H1 (cell line): ENCODE measurements at regions not wholly inside any gene's neighbourhood (a gene's known extent, or its start where the extent isn't known, plus 50 kb on each side); places are given as distances from the start of the nearest gene placed in this dataset.

Experiments
- CTCF ChIA-PET: fragments of 300-600 bp; sonication (Branson Sonifier 250); formaldehyde crosslinking; loops from one replicate; lab custom pipeline; 2021; ENCODE audit not compliant: partially characterized antibody; lab: Charles Lee
- POLR2A ChIA-PET: fragments of 300-600 bp; sonication (Branson Sonifier 250); formaldehyde crosslinking; loops from one replicate; lab custom pipeline; 2021; ENCODE audit warnings: inconsistent platforms; ENCODE audit not compliant: partially characterized antibody; lab: Charles Lee
- DNase-seq, 2 experiments: peaks; one replicate each; pipeline versions ENCODE4 v3.0.0 to v3.0.0-alpha.2; 2010 to 2022; ENCODE audit warnings: low spot score in 2 of 2, low read depth in 1 of 2, mixed read lengths in 1 of 2
- FAIRE-seq: peaks from 2 replicates; lab custom pipeline; 2011; peaks lifted over from hg19 to GRCh38; lab: Jason Lieb, UNC
- H2AFZ ChIP-seq: 2 replicates; pipeline ENCODE4 v1.8.1; 2012; ENCODE audit warnings: low read length, inconsistent platforms
- H2AK5ac ChIP-seq: 2 replicates; pipeline ENCODE4 v1.6.1; 2013; ENCODE audit warnings: low read depth, low read length
- H2BK120ac ChIP-seq: replicated peaks from 2 replicates; pipeline ENCODE3; 2013; ENCODE audit warnings: low read depth, low read length, inconsistent platforms
- H2BK12ac ChIP-seq: 2 replicates; pipeline ENCODE4 v1.6.1; 2013; ENCODE audit warnings: low read depth, low read length
- H2BK15ac ChIP-seq: 2 replicates; pipeline ENCODE4 v1.6.1; 2013; ENCODE audit warnings: low read length
- H2BK20ac ChIP-seq: 2 replicates; pipeline ENCODE4 v1.6.1; 2013; ENCODE audit warnings: low read length
- H2BK5ac ChIP-seq: 2 replicates; pipeline ENCODE4 v1.6.1; 2013; ENCODE audit warnings: low read depth, low read length
- H3K14ac ChIP-seq: 2 replicates; pipeline ENCODE4 v1.6.1; 2013; ENCODE audit warnings: inconsistent platforms; ENCODE audit not compliant: insufficient read length
- H3K18ac ChIP-seq: 2 replicates; pipeline ENCODE4 v1.6.1; 2013; ENCODE audit warnings: low read length; ENCODE audit errors: extremely low read depth
- H3K23ac ChIP-seq: 2 replicates; pipeline ENCODE4 v1.6.1; 2013; ENCODE audit warnings: inconsistent platforms; ENCODE audit not compliant: insufficient read length
- H3K23me2 ChIP-seq: 2 replicates; pipeline ENCODE4 v1.6.1; 2013; ENCODE audit warnings: low read depth, low read length
- H3K27ac ChIP-seq: 2 replicates; pipeline ENCODE4 v1.6.1; 2011; ENCODE audit warnings: low read depth, low read length, inconsistent platforms
- H3K27me3 ChIP-seq, 4 experiments: replicated peaks in 1 of 4; 1 replicate in 1 of 4; 2 replicates in 3 of 4; pipeline versions ENCODE4 v1.6.1 to v1.8.1; 2011 to 2013; ENCODE audit warnings: low read length in 3 of 4, mild to moderate bottlenecking in 3 of 4, inconsistent platforms in 2 of 4, mixed read lengths in 2 of 4, moderate library complexity in 1 of 4; ENCODE audit not compliant: control insufficient read depth in 3 of 4, insufficient read depth in 3 of 4; ENCODE audit errors: extremely low read depth in 1 of 4
- H3K36me3 ChIP-seq, 4 experiments: 2 replicates each; pipeline versions ENCODE4 v1.6.1 to v1.8.1; 2011 to 2013; ENCODE audit warnings: mild to moderate bottlenecking in 4 of 4, low read length in 3 of 4, moderate library complexity in 2 of 4, control low read depth in 1 of 4, inconsistent platforms in 1 of 4; ENCODE audit not compliant: insufficient read depth in 4 of 4, control insufficient read depth in 2 of 4
- H3K4ac ChIP-seq: replicated peaks from 2 replicates; pipeline ENCODE3; 2013; ENCODE audit warnings: low read length, low read depth, mixed read lengths, inconsistent platforms; ENCODE audit not compliant: insufficient read length
- H3K4me1 ChIP-seq, 4 experiments: replicated peaks in 1 of 4; 1 replicate in 1 of 4; 2 replicates in 3 of 4; pipeline versions ENCODE4 v1.6.1 to v1.8.1; 2011 to 2013; ENCODE audit warnings: low read length in 3 of 4, inconsistent platforms in 2 of 4, mixed read lengths in 1 of 4; ENCODE audit not compliant: insufficient read depth in 4 of 4, control insufficient read depth in 3 of 4
- H3K4me2 ChIP-seq, 2 experiments: 2 replicates each; pipeline versions ENCODE4 v1.6.1 to v1.8.1; 2011 to 2013; ENCODE audit warnings: low read depth in 2 of 2, low read length in 2 of 2, control low read depth in 1 of 2, inconsistent platforms in 1 of 2, mild to moderate bottlenecking in 1 of 2; ENCODE audit not compliant: insufficient read depth in 1 of 2
- H3K4me3 ChIP-seq, 4 experiments: fragments of 200-600, 300-600 bp in 1 of 4; sonication (generic), shearing (Covaris generic), sonication (Bioruptor Twin) in 1 of 4; 2 replicates each; pipeline versions ENCODE4 v1.5.1 to v1.8.1; 2011 to 2016; ENCODE audit warnings: low read length in 4 of 4, low read depth in 3 of 4, control low read depth in 2 of 4, inconsistent platforms in 2 of 4, mild to moderate bottlenecking in 2 of 4, mixed read lengths in 1 of 4, moderate library complexity in 1 of 4; ENCODE audit not compliant: insufficient read depth in 2 of 4; ENCODE audit errors: extremely low read depth in 1 of 4
- H3K56ac ChIP-seq: replicated peaks from 2 replicates; pipeline ENCODE3; 2013; ENCODE audit warnings: low read depth, mild to moderate bottlenecking, mixed read lengths, low read length, inconsistent platforms; ENCODE audit not compliant: insufficient read length
- H3K79me1 ChIP-seq: 2 replicates; pipeline ENCODE4 v1.6.1; 2013; ENCODE audit warnings: low read depth, low read length, control low read depth
- H3K79me2 ChIP-seq, 2 experiments: 2 replicates each; pipeline versions ENCODE4 v1.6.1 to v1.8.1; 2012 to 2013; ENCODE audit warnings: low read length in 2 of 2, mild to moderate bottlenecking in 2 of 2, inconsistent platforms in 1 of 2; ENCODE audit not compliant: insufficient read depth in 2 of 2, control insufficient read depth in 1 of 2
- H3K9ac ChIP-seq, 4 experiments: replicated peaks in 1 of 4; 1 replicate in 1 of 4; 2 replicates in 3 of 4; pipeline versions ENCODE4 v1.6.1 to v1.8.1; 2011 to 2013; ENCODE audit warnings: low read depth in 3 of 4, low read length in 3 of 4, control low read depth in 2 of 4, mild to moderate bottlenecking in 2 of 4, moderate library complexity in 2 of 4, inconsistent platforms in 1 of 4; ENCODE audit errors: extremely low read depth in 1 of 4
- H3K9me3 ChIP-seq, 2 experiments: 2 replicates each; pipeline versions ENCODE4 v1.6.1 to v1.8.1; 2012 to 2013; ENCODE audit warnings: mild to moderate bottlenecking in 2 of 2, moderate library complexity in 2 of 2, control low read depth in 1 of 2, inconsistent platforms in 1 of 2, low read depth in 1 of 2, low read length in 1 of 2, mixed read lengths in 1 of 2; ENCODE audit not compliant: insufficient read depth in 2 of 2
- H4K20me1 ChIP-seq, 2 experiments: replicated peaks in 1 of 2; 2 replicates each; pipeline versions ENCODE3 to v1.8.1; 2011 to 2013; ENCODE audit warnings: inconsistent platforms in 2 of 2, low read length in 2 of 2, mild to moderate bottlenecking in 1 of 2; ENCODE audit not compliant: insufficient read depth in 2 of 2, control insufficient read depth in 1 of 2
- H4K5ac ChIP-seq: 2 replicates; pipeline ENCODE4 v1.6.1; 2013; ENCODE audit warnings: low read length, low read depth, mixed read lengths, inconsistent platforms; ENCODE audit not compliant: insufficient read length
- H4K8ac ChIP-seq: 2 replicates; pipeline ENCODE4 v1.8.0; 2013; ENCODE audit warnings: mild to moderate bottlenecking, moderate library complexity, low read length, inconsistent platforms; ENCODE audit not compliant: insufficient read depth; ENCODE audit errors: extremely low read depth
- H4K91ac ChIP-seq: replicated peaks from 2 replicates; pipeline ENCODE3; 2013; ENCODE audit warnings: low read length, mixed read lengths, inconsistent platforms; ENCODE audit not compliant: insufficient read length
- CHD2 ChIP-seq: IDR thresholded peaks from 2 replicates; pipeline ENCODE4 v1.6.1; 2012; ENCODE audit warnings: low read length, improper control_type of control experiment
- CREB1 ChIP-seq: IDR thresholded peaks from 2 replicates; pipeline ENCODE4 v1.6.1; 2012; ENCODE audit warnings: inconsistent platforms
- HDAC6 ChIP-seq: IDR thresholded peaks from one replicate; pipeline ENCODE4 v1.7.1; 2012; ENCODE audit warnings: low read depth, mild to moderate bottlenecking, inconsistent platforms, low read length, moderate library complexity
- KDM4A ChIP-seq: IDR thresholded peaks from one replicate; pipeline ENCODE4 v1.7.1; 2012; ENCODE audit warnings: low read depth, mild to moderate bottlenecking, moderate library complexity, low read length, inconsistent platforms; ENCODE audit not compliant: severe bottlenecking
- MAFK ChIP-seq: IDR thresholded peaks from 2 replicates; pipeline ENCODE4 v1.6.1; 2012; ENCODE audit warnings: low read depth, mild to moderate bottlenecking, improper control_type of control experiment, low read length
- POU5F1 ChIP-seq: IDR thresholded peaks from 2 replicates; pipeline ENCODE4 v1.6.1; 2011; ENCODE audit warnings: low read depth, mild to moderate bottlenecking, low read length, moderate library complexity
- SP2 ChIP-seq: IDR thresholded peaks from 2 replicates; pipeline ENCODE4 v1.6.1; 2012; ENCODE audit warnings: mild to moderate bottlenecking, low read length, inconsistent platforms
- USF2 ChIP-seq: IDR thresholded peaks from 2 replicates; pipeline ENCODE4 v1.6.1; 2011; ENCODE audit warnings: low read length, improper control_type of control experiment
- WGBS, 2 experiments: shearing (Covaris generic) in 1 of 2; methylation state at CpG; one replicate each; pipeline versions ENCODE4 v1.1.6 to v1.1.7; 2013 to 2015; ENCODE audit warnings: low lambda C conversion rate in 2 of 2, mixed read lengths in 2 of 2, inconsistent platforms in 1 of 2, low coverage in 1 of 2, missing lambda C conversion rate in 1 of 2; ENCODE audit not compliant: insufficient replicate concordance in 2 of 2, insufficient coverage in 1 of 2, insufficient read length in 1 of 2; ENCODE audit errors: extremely low coverage in 1 of 2, missing lambda C conversion rate in 1 of 2; 5-methylcytosine and 5-hydroxymethylcytosine counted together

GRCh38 chr1:208975456-208975855, 608.1 kb upstream of the CAMK1G start:
- Histone ChIP-seq H4K5ac (no peak overlapping the region), H3K27ac (no peak overlapping the region), H3K23ac (no peak overlapping the region), H2BK120ac (no peak overlapping the region), H3K4me3 (no peak overlapping the region), H3K27me3 (no peaks in the 10 kb centered on the region), H3K14ac (no peak overlapping the region), H2AFZ (no peak overlapping the region), H2BK5ac (no peak overlapping the region), H3K79me2 (no peaks in the 10 kb centered on the region), H3K9ac (no peak overlapping the region), H3K18ac (no peak overlapping the region), H4K8ac (no peak overlapping the region), H2BK12ac (no peak overlapping the region), H3K4me2 (no peak overlapping the region), H3K4ac (no peak overlapping the region), H3K23me2 (no peaks in the 10 kb centered on the region), H2BK15ac (no peak overlapping the region), H2AK5ac (no peak overlapping the region), H3K56ac (no peak overlapping the region), H3K9me3 (no peaks in the 10 kb centered on the region), H3K4me1 (no peaks in the 10 kb centered on the region), H4K91ac (no peak overlapping the region), H2BK20ac (no peak overlapping the region), H3K36me3 (no peaks in the 10 kb centered on the region), H3K79me1 (no peaks in the 10 kb centered on the region), H4K20me1 (no peaks in the 10 kb centered on the region)
- WGBS, 2 experiments: 93% methylated on average over 2 of the region's 2 CpGs; no CpG with 5 or more reads in 1 of the 2 experiments
- DNase-seq (no peak), FAIRE-seq (no peak)
- POLR2A ChIA-PET: no interaction called here
- TF ChIP-seq CREB1: no peak
- no peak for TF ChIP-seq MAFK
- no peak for TF ChIP-seq CHD2
- no peak for TF ChIP-seq POU5F1
- TF ChIP-seq USF2: no peak
- TF ChIP-seq HDAC6: no peak
- TF ChIP-seq KDM4A: no peak
- no peak for TF ChIP-seq SP2
- CTCF ChIA-PET: no interaction called here
